AG09309 (cell line): ENCODE measurements at regions not wholly inside any gene's neighbourhood (a gene's known extent, or its start where the extent isn't known, plus 50 kb on each side); places are given as distances from the start of the nearest gene placed in this dataset.

Experiments used
- DNase-seq: peaks from one replicate; pipeline ENCODE4 v3.0.0-alpha.2; 2010; ENCODE audit warnings: low read depth
- H3K4me3 ChIP-seq: 2 replicates; pipeline ENCODE4 v1.5.1; 2011; ENCODE audit warnings: mild to moderate bottlenecking, low read depth, low read length, moderate library complexity; ENCODE audit not compliant: control insufficient read depth
- CTCF ChIP-seq: IDR thresholded peaks from 2 replicates; pipeline ENCODE4 v1.5.1; 2011; ENCODE audit warnings: mild to moderate bottlenecking, low read depth, low read length, inconsistent platforms; ENCODE audit not compliant: insufficient read depth, control insufficient read depth; ENCODE audit errors: missing control alignments

GRCh38 chr7:120165227-120165626 is 107.7 kb upstream of the KCND2 start:
- no peak overlapping the region for H3K4me3 ChIP-seq
- TF ChIP-seq CTCF: no peak
- DNase-seq: no peak

- H3K4me3 ChIP-seq: no peak overlapping the region
- DNase-seq: no peak
- TF ChIP-seq CTCF: no peak
Observed at GRCh38 chr7:120168066-120168465, 104.9 kb upstream of the KCND2 start.

GRCh38 chr7:120169996-120170783 is 102.8 kb upstream of the KCND2 start:
- TF ChIP-seq CTCF: no peak
- H3K4me3 ChIP-seq: no peak overlapping the region
- no peak for DNase-seq

GRCh38 chr7:120170834-120171233 is 102.1 kb upstream of the KCND2 start:
- DNase-seq: no peak
- H3K4me3 ChIP-seq: no peak overlapping the region
- TF ChIP-seq CTCF: no peak

- TF ChIP-seq CTCF: no peak
- H3K4me3 ChIP-seq: no peak overlapping the region
- DNase-seq: no peak
Observed at GRCh38 chr7:120171406-120171805, 101.6 kb upstream of the KCND2 start.

- H3K4me3 ChIP-seq: no peak overlapping the region
- TF ChIP-seq CTCF: no peak
- no peak for DNase-seq
Observed at GRCh38 chr7:120180221-120180620, 92.8 kb upstream of the KCND2 start.
